A673 (cell line): ENCODE measurements at regions not wholly inside any gene's neighbourhood (a gene's known extent, or its start where the extent isn't known, plus 50 kb on each side); places are given as distances from the start of the nearest gene placed in this dataset.
A peak's percentile ranks its signal among the peaks of the same experiment; 100 is the strongest.

Source experiments
- BruUV-seq: library from RNA; stranded (reverse); fragments of 400-500 nt; replicated peaks from 2 replicates; lab custom pipeline; 2021; lab: Mats Ljungman, UMichigan
- CTCF ChIA-PET: fragments of 300-600 bp; sonication (Branson Sonifier 250); formaldehyde crosslinking; loops from one replicate; lab custom pipeline; 2022; ENCODE audit warnings: antibody characterized with exemption; lab: Charles Lee
- POLR2A ChIA-PET: fragments of 300-600 bp; sonication (Branson Sonifier 250); formaldehyde crosslinking; loops from one replicate; lab custom pipeline; 2022; ENCODE audit warnings: antibody characterized with exemption; ENCODE audit not compliant: low non-redundant PET; lab: Charles Lee
- DNase-seq: peaks from one replicate; pipeline ENCODE4 v3.0.0-alpha.2; 2015; ENCODE audit warnings: low spot score
- H3K27ac ChIP-seq: fragments of 200-600 bp; sonication (generic); 2 replicates; pipeline ENCODE4 v1.5.1; 2016; ENCODE audit warnings: mixed run types, low read depth, mild to moderate bottlenecking, mixed read lengths, antibody characterized with exemption, low read length; ENCODE audit not compliant: poor library complexity, severe bottlenecking
- H3K27me3 ChIP-seq: fragments of 200-600 bp; sonication (generic); replicated peaks from 2 replicates; pipeline ENCODE4 v1.6.1; 2017; ENCODE audit warnings: mixed run types, low read depth, mild to moderate bottlenecking, mixed read lengths, antibody characterized with exemption, low read length; ENCODE audit not compliant: insufficient read depth, poor library complexity
- H3K36me3 ChIP-seq: fragments of 200-600 bp; sonication (generic); 2 replicates; pipeline ENCODE4 v1.6.1; 2016; ENCODE audit warnings: mixed run types, mild to moderate bottlenecking, mixed read lengths, antibody characterized with exemption, low read length; ENCODE audit not compliant: insufficient read depth, poor library complexity, severe bottlenecking
- H3K4me1 ChIP-seq: fragments of 200-600 bp; sonication (generic); 2 replicates; pipeline ENCODE4 v1.6.1; 2017; ENCODE audit warnings: mixed run types, mild to moderate bottlenecking, mixed read lengths, antibody characterized with exemption, low read length; ENCODE audit not compliant: insufficient read depth, poor library complexity, severe bottlenecking
- H3K4me3 ChIP-seq: fragments of 200-600 bp; sonication (generic); 2 replicates; pipeline ENCODE4 v1.5.1; 2016; ENCODE audit warnings: low read depth, mixed run types, mild to moderate bottlenecking, mixed read lengths, low read length; ENCODE audit not compliant: poor library complexity, severe bottlenecking
- H3K9me3 ChIP-seq: fragments of 200-600 bp; sonication (generic); 2 replicates; pipeline ENCODE4 v1.6.1; 2016; ENCODE audit warnings: mixed run types, low read depth, mild to moderate bottlenecking, mixed read lengths, antibody characterized with exemption, low read length; ENCODE audit not compliant: poor library complexity, severe bottlenecking
- EZH2 ChIP-seq: fragments of 200-600 bp; sonication (generic); IDR thresholded peaks from 2 replicates; pipeline ENCODE4 v1.6.1; 2017; ENCODE audit warnings: borderline replicate concordance, low read depth, mild to moderate bottlenecking, mixed read lengths, antibody characterized with exemption, low read length; ENCODE audit not compliant: poor library complexity, severe bottlenecking
- intact Hi-C: fragments of 100-400 bp; cut with micrococcal nuclease; formaldehyde crosslinking; loops from one replicate; pipeline ENCODE4 v1.10.0; 2022; ENCODE audit not compliant: unreplicated experiment
- TF ChIP-seq, protein P1 (sequence below): fragments of 300-800, 200-600 bp; sonication (generic); conservative IDR thresholded peaks from 2 replicates; pipeline ENCODE4 v1.5.1; 2017; ENCODE audit warnings: low read depth, mild to moderate bottlenecking, antibody characterized with exemption, low read length, moderate library complexity, mixed read lengths

DNA sequence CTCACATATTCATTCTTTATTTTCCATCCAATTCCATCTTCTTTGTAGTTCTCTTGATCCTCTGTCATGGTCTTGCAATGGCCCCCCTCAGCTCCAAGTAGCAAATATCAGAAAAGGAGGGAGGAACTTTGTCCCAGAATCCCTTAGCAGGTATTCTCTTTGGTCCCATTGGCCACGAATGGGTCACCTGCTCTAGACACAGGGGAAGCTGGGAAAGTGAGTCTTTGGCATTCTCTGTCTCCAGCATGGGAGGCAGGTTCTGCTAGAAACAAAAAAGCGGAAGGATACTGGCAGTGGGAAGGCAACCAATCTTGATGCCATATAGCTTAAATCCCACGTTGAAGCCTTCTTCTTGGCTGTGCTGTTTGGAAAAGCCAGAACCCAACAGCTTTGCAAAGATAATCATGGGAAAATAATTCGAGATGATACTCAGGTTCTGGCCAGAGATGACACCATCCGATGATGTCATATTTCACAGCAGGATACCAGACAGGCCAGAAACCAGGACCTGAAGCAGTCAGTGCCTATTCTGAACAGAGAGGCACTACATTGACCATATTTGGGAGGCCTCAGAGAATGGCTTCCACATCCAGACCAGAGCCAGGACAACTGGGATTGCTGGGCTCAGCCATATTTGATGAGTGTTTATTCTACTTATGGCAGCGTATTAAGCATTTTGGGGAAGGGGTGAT, 110.4 kb upstream of the ATXN3L start:
- H3K36me3 ChIP-seq = no peaks in the 10 kb centered on the region
- no peak overlapping the region for H3K4me3 ChIP-seq
- H3K27ac ChIP-seq = no peak overlapping the region
- BruUV-seq = no TSS peak
- H3K4me1 ChIP-seq = no peaks in the 10 kb centered on the region
- peak; percentile 19 for DNase-seq
- TF ChIP-seq, protein P1, sequence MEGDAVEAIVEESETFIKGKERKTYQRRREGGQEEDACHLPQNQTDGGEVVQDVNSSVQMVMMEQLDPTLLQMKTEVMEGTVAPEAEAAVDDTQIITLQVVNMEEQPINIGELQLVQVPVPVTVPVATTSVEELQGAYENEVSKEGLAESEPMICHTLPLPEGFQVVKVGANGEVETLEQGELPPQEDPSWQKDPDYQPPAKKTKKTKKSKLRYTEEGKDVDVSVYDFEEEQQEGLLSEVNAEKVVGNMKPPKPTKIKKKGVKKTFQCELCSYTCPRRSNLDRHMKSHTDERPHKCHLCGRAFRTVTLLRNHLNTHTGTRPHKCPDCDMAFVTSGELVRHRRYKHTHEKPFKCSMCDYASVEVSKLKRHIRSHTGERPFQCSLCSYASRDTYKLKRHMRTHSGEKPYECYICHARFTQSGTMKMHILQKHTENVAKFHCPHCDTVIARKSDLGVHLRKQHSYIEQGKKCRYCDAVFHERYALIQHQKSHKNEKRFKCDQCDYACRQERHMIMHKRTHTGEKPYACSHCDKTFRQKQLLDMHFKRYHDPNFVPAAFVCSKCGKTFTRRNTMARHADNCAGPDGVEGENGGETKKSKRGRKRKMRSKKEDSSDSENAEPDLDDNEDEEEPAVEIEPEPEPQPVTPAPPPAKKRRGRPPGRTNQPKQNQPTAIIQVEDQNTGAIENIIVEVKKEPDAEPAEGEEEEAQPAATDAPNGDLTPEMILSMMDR = no peak
- TF ChIP-seq EZH2 = no peak
- ChIA-PET POLR2A (no interaction called here), CTCF (no interaction called here)
- no peaks in the 10 kb centered on the region for H3K27me3 ChIP-seq
- intact Hi-C loops = no loop called here
- no peaks in the 10 kb centered on the region for H3K9me3 ChIP-seq

DNA sequence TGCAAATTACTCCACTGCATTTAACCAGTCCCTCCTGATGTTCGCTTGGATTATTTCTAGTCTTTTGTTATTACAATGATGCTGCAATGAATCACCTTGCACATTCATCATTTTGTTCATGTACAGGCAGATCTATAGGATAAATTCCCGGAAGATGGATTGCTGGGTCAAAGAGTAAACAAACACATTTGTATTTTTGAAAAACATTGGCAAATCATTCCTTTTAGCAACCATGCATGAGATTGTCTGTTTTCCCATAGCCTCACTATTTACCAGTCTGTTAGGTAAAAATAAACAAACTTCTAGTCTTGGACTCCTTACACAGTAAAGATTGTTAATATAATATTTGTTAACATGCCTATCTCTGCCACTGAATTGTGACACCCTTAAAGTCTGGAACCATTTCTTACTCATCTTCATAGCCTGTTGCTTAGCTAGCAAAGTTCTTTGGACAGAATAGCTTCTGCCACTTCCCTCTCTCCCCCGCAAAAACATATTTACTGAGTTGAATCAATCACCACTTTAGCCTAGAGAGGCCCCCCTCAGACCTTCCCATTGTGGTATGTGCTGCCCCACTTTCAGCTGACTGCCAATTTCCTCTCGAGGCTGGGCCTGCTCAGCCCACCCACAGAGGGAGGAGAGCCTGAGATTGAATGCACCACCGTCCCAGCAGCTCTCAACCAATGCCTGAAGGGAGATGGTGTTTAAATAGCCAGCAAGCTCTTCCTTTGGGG, 108.4 kb upstream of the ATXN3L start:
- Histone ChIP-seq H3K4me1 (no peaks in the 10 kb centered on the region), H3K36me3 (no peaks in the 10 kb centered on the region), H3K4me3 (no peak overlapping the region), H3K27ac (no peak overlapping the region), H3K27me3 (no peaks in the 10 kb centered on the region), H3K9me3 (no peaks in the 10 kb centered on the region)
- ChIA-PET CTCF (no interaction called here), POLR2A (no interaction called here)
- no peak for TF ChIP-seq EZH2
- TF ChIP-seq, protein P1 = no peak
- peak; percentile 54 for DNase-seq
- no TSS peak for BruUV-seq
- intact Hi-C loops = no loop called here

DNA sequence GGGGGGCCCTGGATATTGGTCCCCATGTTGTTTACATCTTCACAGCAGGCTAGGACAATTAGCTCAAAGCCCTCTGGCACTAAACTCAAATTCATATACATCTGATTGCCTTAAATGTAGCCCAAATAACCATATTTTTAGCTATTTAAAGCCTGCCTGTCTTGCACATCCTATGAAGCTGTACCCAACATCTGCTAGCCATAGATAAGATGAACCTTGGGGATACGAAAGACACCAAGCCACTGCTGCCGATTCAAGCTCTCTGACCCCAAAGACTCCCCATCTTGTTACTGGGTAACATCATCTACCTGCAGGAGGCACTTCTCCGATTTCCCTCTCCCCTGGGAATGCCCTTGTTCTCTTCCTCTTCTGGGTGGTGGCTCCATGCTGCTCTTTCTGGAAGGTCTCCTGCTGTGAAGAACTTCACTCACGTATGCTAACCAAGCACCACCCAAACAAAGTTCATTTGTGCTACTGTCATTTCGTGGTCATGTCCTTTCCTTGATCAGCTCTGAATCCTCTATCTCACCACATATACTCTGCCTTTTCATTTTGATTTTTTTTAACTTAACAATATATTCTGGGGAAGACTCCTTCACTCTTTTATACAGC, 107.7 kb upstream of the ATXN3L start:
- intact Hi-C loops = no loop called here
- CTCF ChIA-PET = no interaction called here

More for the DNA sequence above, 107.7 kb upstream of the ATXN3L start:
- Histone ChIP-seq H3K9me3 (no peaks in the 10 kb centered on the region), H3K36me3 (no peaks in the 10 kb centered on the region), H3K4me1 (no peaks in the 10 kb centered on the region), H3K4me3 (no peak overlapping the region), H3K27me3 (no peaks in the 10 kb centered on the region), H3K27ac (no peak overlapping the region)
- POLR2A ChIA-PET = no interaction called here
- TF ChIP-seq, protein P1 = no peak
- no peak for TF ChIP-seq EZH2
- BruUV-seq = no TSS peak
- no peak for DNase-seq
